ENCODE measurements at regions not wholly inside any gene's neighbourhood (a gene's known extent, or its start where the extent isn't known, plus 50 kb on each side); places are given as distances from the start of the nearest gene placed in this dataset.

DNA sequence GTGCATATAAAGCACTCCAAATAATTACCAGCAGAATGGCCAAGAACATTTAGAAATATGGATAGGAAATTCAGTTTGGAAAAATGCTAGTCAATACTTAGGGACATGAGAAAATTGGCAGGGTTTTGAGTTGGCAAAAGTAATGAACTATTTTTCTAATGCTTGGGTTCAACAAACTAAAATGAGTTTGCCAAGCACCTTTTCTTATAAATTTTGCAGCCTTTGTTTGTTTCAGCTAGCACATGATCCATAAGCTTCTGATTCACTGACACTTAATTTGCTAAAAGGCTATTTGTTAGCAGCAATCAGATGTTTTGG lies 324.8 kb downstream of the QKI start:
- in situ Hi-C loops (cut with HindIII; ENCODE audit: extremely low pct_ligation_motif_present, low pct_unique_long_range_greater_than_20kb): no loop called here
- DNase-seq (ENCODE audit: low spot score): no peak
- CTCF ChIA-PET (ENCODE audit: low intra/inter-chr PET ratio, low total read pairs): no interaction called here

DNA sequence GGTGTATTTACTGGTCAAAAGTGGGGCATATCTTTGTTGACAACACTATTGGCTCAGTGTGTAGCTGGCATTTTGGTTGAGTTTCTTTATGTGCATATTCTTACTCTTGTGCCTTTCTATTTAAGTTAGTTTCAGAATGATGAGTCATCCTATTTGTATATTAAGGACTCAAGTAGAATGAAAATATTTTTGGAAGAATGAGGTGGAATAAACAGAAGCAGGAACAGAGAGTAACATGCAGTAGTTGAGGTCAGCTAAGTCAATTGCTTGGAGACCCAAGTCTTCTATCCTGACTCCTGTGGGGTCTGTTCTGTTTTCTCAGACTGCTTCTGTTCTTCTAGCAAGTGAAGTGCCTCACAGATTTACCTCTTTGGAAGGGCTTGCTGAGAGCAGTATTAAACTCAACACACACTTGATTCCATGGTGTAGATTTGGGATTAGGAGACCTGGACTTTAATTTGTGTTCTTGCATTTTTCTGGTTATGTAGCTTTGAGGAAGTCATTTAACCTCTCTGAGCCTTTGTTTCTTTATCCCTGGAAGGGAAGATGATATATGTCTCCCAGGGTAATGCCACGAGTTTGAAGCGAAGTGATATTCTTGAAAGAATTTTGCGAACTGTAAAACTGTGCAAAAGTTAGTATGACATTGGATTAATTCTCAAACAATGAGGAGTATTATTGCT lies 324.3 kb downstream of the QKI start:
- ChIA-PET CTCF (ENCODE audit: low intra/inter-chr PET ratio, low total read pairs) (no interaction called here), POLR2A (no interaction called here)
- ATAC-seq (no peak), FAIRE-seq (no peak), DNase-seq (ENCODE audit: low spot score) (no peak)
- Histone ChIP-seq H4K20me1 (ENCODE audit: insufficient read depth, low read length) (no peaks in the 10 kb centered on the region), H3K9me3 (ENCODE audit: low read length) (no peaks in the 10 kb centered on the region), H3K27me3 (ENCODE audit: control insufficient read depth in 1 of 2, insufficient read depth in 2 of 2, low read length in 2 of 2) (peaks cover 0 to 24% of the 10 kb centered on the region in 2 experiments; a peak in 3 of 5 replicates), H3K4me3 (replicated peaks in 1 of 3; ENCODE audit: insufficient read depth in 1 of 3, low read depth in 2 of 3, low read length in 3 of 3) (no peak overlapping the region), H2AFZ (ENCODE audit: low read length) (no peak overlapping the region), H3K27ac (ENCODE audit: extremely low read length, insufficient read depth, low read length) (no peak overlapping the region), H3K36me3 (replicated peaks in 1 of 2; ENCODE audit: control insufficient read depth in 1 of 2, insufficient read depth in 2 of 2, low read length in 2 of 2) (no peaks in the 10 kb centered on the region), H3K9ac (ENCODE audit: insufficient read depth, low read depth, low read length) (no peak overlapping the region), H3K4me1 (ENCODE audit: insufficient read depth, low read length) (no peaks in the 10 kb centered on the region), H3K79me2 (ENCODE audit: insufficient read depth, low read length) (no peaks in the 10 kb centered on the region), H3K4me2 (ENCODE audit: low read depth, low read length) (no peak overlapping the region)
- in situ Hi-C loops (cut with HindIII; ENCODE audit: extremely low pct_ligation_motif_present, low pct_unique_long_range_greater_than_20kb): no loop called here
- peak; percentile 38 to 60; a peak in 2 of 4 replicates for TF ChIP-seq MAFK (conservative IDR thresholded peaks at IDR 0.05 in 1 of 2, IDR thresholded peaks at IDR 0.05 in 1 of 2; ENCODE audit: low read length in 2 of 2)
- TF ChIP-seq, protein P1, sequence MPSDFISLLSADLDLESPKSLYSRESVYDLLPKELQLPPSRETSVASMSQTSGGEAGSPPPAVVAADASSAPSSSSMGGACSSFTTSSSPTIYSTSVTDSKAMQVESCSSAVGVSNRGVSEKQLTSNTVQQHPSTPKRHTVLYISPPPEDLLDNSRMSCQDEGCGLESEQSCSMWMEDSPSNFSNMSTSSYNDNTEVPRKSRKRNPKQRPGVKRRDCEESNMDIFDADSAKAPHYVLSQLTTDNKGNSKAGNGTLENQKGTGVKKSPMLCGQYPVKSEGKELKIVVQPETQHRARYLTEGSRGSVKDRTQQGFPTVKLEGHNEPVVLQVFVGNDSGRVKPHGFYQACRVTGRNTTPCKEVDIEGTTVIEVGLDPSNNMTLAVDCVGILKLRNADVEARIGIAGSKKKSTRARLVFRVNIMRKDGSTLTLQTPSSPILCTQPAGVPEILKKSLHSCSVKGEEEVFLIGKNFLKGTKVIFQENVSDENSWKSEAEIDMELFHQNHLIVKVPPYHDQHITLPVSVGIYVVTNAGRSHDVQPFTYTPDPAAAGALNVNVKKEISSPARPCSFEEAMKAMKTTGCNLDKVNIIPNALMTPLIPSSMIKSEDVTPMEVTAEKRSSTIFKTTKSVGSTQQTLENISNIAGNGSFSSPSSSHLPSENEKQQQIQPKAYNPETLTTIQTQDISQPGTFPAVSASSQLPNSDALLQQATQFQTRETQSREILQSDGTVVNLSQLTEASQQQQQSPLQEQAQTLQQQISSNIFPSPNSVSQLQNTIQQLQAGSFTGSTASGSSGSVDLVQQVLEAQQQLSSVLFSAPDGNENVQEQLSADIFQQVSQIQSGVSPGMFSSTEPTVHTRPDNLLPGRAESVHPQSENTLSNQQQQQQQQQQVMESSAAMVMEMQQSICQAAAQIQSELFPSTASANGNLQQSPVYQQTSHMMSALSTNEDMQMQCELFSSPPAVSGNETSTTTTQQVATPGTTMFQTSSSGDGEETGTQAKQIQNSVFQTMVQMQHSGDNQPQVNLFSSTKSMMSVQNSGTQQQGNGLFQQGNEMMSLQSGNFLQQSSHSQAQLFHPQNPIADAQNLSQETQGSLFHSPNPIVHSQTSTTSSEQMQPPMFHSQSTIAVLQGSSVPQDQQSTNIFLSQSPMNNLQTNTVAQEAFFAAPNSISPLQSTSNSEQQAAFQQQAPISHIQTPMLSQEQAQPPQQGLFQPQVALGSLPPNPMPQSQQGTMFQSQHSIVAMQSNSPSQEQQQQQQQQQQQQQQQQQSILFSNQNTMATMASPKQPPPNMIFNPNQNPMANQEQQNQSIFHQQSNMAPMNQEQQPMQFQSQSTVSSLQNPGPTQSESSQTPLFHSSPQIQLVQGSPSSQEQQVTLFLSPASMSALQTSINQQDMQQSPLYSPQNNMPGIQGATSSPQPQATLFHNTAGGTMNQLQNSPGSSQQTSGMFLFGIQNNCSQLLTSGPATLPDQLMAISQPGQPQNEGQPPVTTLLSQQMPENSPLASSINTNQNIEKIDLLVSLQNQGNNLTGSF (CRISPR knock-in tag; IDR thresholded peaks at IDR 0.05): no peak
- TF ChIP-seq MAFF (IDR thresholded peaks at IDR 0.05; ENCODE audit: low read depth, low read length): peak; percentile 42; the same call in 1 of the 2 replicates
- TF ChIP-seq NFE2L2 (IDR thresholded peaks at IDR 0.05; ENCODE audit: low read length): 0 out of 2 replicates have a peak, but pooled peaks have one; percentile 40
- BruUV-seq (replicated peaks): no TSS peak
- intact Hi-C loops (cut with micrococcal nuclease; ENCODE audit: unreplicated experiment): no loop called here
- WGBS (ENCODE audit: low lambda C conversion rate): 0% methylated on average over 3 of the region's 3 CpGs

More for the DNA sequence above, 324.8 kb downstream of the QKI start:
- Histone ChIP-seq H3K9me3 (ENCODE audit: low read length) (no peaks in the 10 kb centered on the region), H3K4me2 (ENCODE audit: low read depth, low read length) (no peak overlapping the region), H3K4me3 (replicated peaks in 1 of 3; ENCODE audit: insufficient read depth in 1 of 3, low read depth in 2 of 3, low read length in 3 of 3) (no peak overlapping the region), H3K9ac (ENCODE audit: insufficient read depth, low read depth, low read length) (no peak overlapping the region), H4K20me1 (ENCODE audit: insufficient read depth, low read length) (no peaks in the 10 kb centered on the region), H2AFZ (ENCODE audit: low read length) (no peak overlapping the region), H3K27ac (ENCODE audit: extremely low read length, insufficient read depth, low read length) (no peak overlapping the region), H3K79me2 (ENCODE audit: insufficient read depth, low read length) (no peaks in the 10 kb centered on the region), H3K4me1 (ENCODE audit: insufficient read depth, low read length) (no peaks in the 10 kb centered on the region), H3K27me3 (ENCODE audit: control insufficient read depth in 1 of 2, insufficient read depth in 2 of 2, low read length in 2 of 2) (peaks cover 0 to 24% of the 10 kb centered on the region in 2 experiments; a peak in 3 of 5 replicates), H3K36me3 (replicated peaks in 1 of 2; ENCODE audit: control insufficient read depth in 1 of 2, insufficient read depth in 2 of 2, low read length in 2 of 2) (no peaks in the 10 kb centered on the region)
- no peak for TF ChIP-seq FOXC1 (CRISPR knock-in tag; IDR thresholded peaks at IDR 0.05; ENCODE audit: borderline replicate concordance)
- TF ChIP-seq MYNN (CRISPR knock-in tag; IDR thresholded peaks at IDR 0.05; ENCODE audit: low read depth): no peak
- no peak for TF ChIP-seq POGZ (CRISPR knock-in tag; IDR thresholded peaks at IDR 0.05)
- TF ChIP-seq NR1H2 (CRISPR knock-in tag; IDR thresholded peaks at IDR 0.05; ENCODE audit: borderline replicate concordance, low read depth): no peak
- no peak for TF ChIP-seq NFYC (CRISPR knock-in tag; IDR thresholded peaks at IDR 0.05)
- POLR2A ChIA-PET: no interaction called here
- intact Hi-C loops (cut with micrococcal nuclease; ENCODE audit: unreplicated experiment): no loop called here
- BruUV-seq (replicated peaks): no TSS peak
- ATAC-seq (no peak), FAIRE-seq (no peak)

Data from HepG2 (cell line).